Neuronal stem cell (in vitro differentiated cells): ENCODE measurements at regions not wholly inside any gene's neighbourhood (a gene's known extent, or its start where the extent isn't known, plus 50 kb on each side); places are given as distances from the start of the nearest gene placed in this dataset.
A peak's percentile ranks its signal among the peaks of the same experiment; 100 is the strongest.

Source experiments
- DNase-seq: peaks from one replicate; pipeline ENCODE4 v3.0.0-alpha.2; 2013; ENCODE audit warnings: low spot score
- H2AFZ ChIP-seq: one replicate; pipeline ENCODE4 v1.6.1; 2013; ENCODE audit warnings: mild to moderate bottlenecking, low read length, inconsistent platforms
- H2AK5ac ChIP-seq: 2 replicates; pipeline ENCODE4 v1.6.1; 2013; ENCODE audit warnings: low read depth, mild to moderate bottlenecking, inconsistent platforms, low read length, moderate library complexity, mixed read lengths
- H2BK120ac ChIP-seq: 2 replicates; pipeline ENCODE4 v1.6.1; 2013; ENCODE audit warnings: low read depth, mild to moderate bottlenecking, inconsistent platforms, low read length, moderate library complexity, mixed read lengths
- H2BK12ac ChIP-seq: one replicate; pipeline ENCODE4 v1.6.1; 2013; ENCODE audit warnings: low read length, inconsistent platforms
- H2BK15ac ChIP-seq: 2 replicates; pipeline ENCODE4 v1.6.1; 2013; ENCODE audit warnings: mild to moderate bottlenecking, low read length, inconsistent platforms, mixed read lengths
- H2BK5ac ChIP-seq: one replicate; pipeline ENCODE4 v1.6.1; 2013; ENCODE audit warnings: inconsistent platforms, mild to moderate bottlenecking, low read length, moderate library complexity
- H3K14ac ChIP-seq: one replicate; pipeline ENCODE4 v1.6.1; 2013; ENCODE audit warnings: low read length, inconsistent platforms
- H3K18ac ChIP-seq: 2 replicates; pipeline ENCODE4 v1.6.1; 2013; ENCODE audit warnings: low read length, inconsistent platforms
- H3K23ac ChIP-seq: 2 replicates; pipeline ENCODE4 v1.6.1; 2013; ENCODE audit warnings: low read depth, mild to moderate bottlenecking, mixed read lengths, low read length, inconsistent platforms; ENCODE audit not compliant: poor library complexity
- H3K27ac ChIP-seq: replicated peaks from 3 replicates; pipeline ENCODE4 v1.5.1; 2013; ENCODE audit warnings: low read length, inconsistent platforms
- H3K27me3 ChIP-seq, 3 experiments: 2 replicates each; pipeline ENCODE4 v1.6.1; 2013; ENCODE audit warnings: low read length in 3 of 3, mild to moderate bottlenecking in 2 of 3, inconsistent platforms in 1 of 3, low read depth in 1 of 3, mixed read lengths in 1 of 3, moderate library complexity in 1 of 3; ENCODE audit not compliant: control insufficient read depth in 3 of 3, insufficient read depth in 3 of 3
- H3K36me3 ChIP-seq, 2 donors: replicated peaks in 1 of 2; 2 replicates each; pipeline ENCODE4 v1.6.1; 2013; ENCODE audit warnings: low read length in 2 of 2; ENCODE audit not compliant: control insufficient read depth in 2 of 2, insufficient read depth in 2 of 2
- H3K4ac ChIP-seq: 2 replicates; pipeline ENCODE4 v1.6.1; 2013; ENCODE audit warnings: inconsistent platforms, mild to moderate bottlenecking, low read length, moderate library complexity
- H3K4me1 ChIP-seq, 2 donors: 1 replicate in 1 of 2; 2 replicates in 1 of 2; pipeline ENCODE4 v1.6.1; 2013; ENCODE audit warnings: low read length in 2 of 2, low read depth in 1 of 2; ENCODE audit not compliant: control insufficient read depth in 2 of 2, insufficient read depth in 1 of 2
- H3K4me2 ChIP-seq: one replicate; pipeline ENCODE4 v1.6.1; 2013; ENCODE audit warnings: mild to moderate bottlenecking, low read length, inconsistent platforms; ENCODE audit not compliant: insufficient read depth, poor library complexity, severe bottlenecking
- H3K4me3 ChIP-seq, 2 donors: 2 replicates each; pipeline ENCODE4 v1.5.1; 2013; ENCODE audit warnings: low read length in 2 of 2, mild to moderate bottlenecking in 2 of 2, inconsistent platforms in 1 of 2, moderate library complexity in 1 of 2
- H3K79me1 ChIP-seq: one replicate; pipeline ENCODE4 v1.6.1; 2013; ENCODE audit warnings: low read depth, mild to moderate bottlenecking, inconsistent platforms, low read length, moderate library complexity
- H3K9ac ChIP-seq: one replicate; pipeline ENCODE4 v1.6.1; 2013; ENCODE audit warnings: mild to moderate bottlenecking, low read depth, low read length, inconsistent platforms; ENCODE audit not compliant: poor library complexity
- H3K9me3 ChIP-seq, 2 donors: replicated peaks in 1 of 2; 2 replicates each; pipeline versions ENCODE3 to v1.6.1; 2013; ENCODE audit warnings: low read length in 2 of 2, mild to moderate bottlenecking in 2 of 2, inconsistent platforms in 1 of 2, low read depth in 1 of 2, mixed read lengths in 1 of 2, moderate library complexity in 1 of 2; ENCODE audit not compliant: control insufficient read depth in 2 of 2, insufficient read depth in 1 of 2
- H4K8ac ChIP-seq: one replicate; pipeline ENCODE4 v1.6.1; 2013; ENCODE audit warnings: low read depth, mild to moderate bottlenecking, inconsistent platforms, low read length, moderate library complexity
- H4K91ac ChIP-seq: one replicate; pipeline ENCODE4 v1.6.1; 2013; ENCODE audit warnings: low read length, low read depth, mild to moderate bottlenecking, inconsistent platforms; ENCODE audit not compliant: poor library complexity
- WGBS, 2 donors: extraction: QIAGEN DNeasy Blood & Tissue Kit; methylation state at CpG; one replicate each; pipeline ENCODE4 v1.1.7; 2013; ENCODE audit warnings: missing lambda C conversion rate in 2 of 2, mixed read lengths in 1 of 2; ENCODE audit not compliant: insufficient read length in 2 of 2, insufficient replicate concordance in 1 of 2; ENCODE audit errors: extremely low coverage in 2 of 2; 5-methylcytosine and 5-hydroxymethylcytosine counted together

- Histone ChIP-seq H3K14ac (no peak overlapping the region), H2BK15ac (no peak overlapping the region), H3K9ac (no peak overlapping the region), H2BK5ac (no peak overlapping the region), H3K4me3 (no peak overlapping the region), H4K91ac (no peak overlapping the region), H4K8ac (no peak overlapping the region), H3K23ac (no peak overlapping the region), H3K36me3 (no peaks in the 10 kb centered on the region), H2AK5ac (no peak overlapping the region), H3K79me1 (no peaks in the 10 kb centered on the region), H3K4me1 (peaks cover 3 to 6% of the 10 kb centered on the region in 2 donors), H2BK12ac (no peak overlapping the region), H3K9me3 (no peaks in the 10 kb centered on the region), H2BK120ac (no peak overlapping the region), H3K4ac (no peak overlapping the region), H3K27ac (no peak overlapping the region), H2AFZ (peak overlapping the region; percentile 59), H3K4me2 (no peak overlapping the region), H3K27me3 (no peaks in the 10 kb centered on the region), H3K18ac (no peak overlapping the region)
- WGBS, 2 donors, result no CpG with 5 or more reads among the region's 5 CpGs
- no peak for DNase-seq
These were observed 218.0 kb upstream of the ZFHX3 start for GRCh38 chr16:73265935-73266334.

DNA sequence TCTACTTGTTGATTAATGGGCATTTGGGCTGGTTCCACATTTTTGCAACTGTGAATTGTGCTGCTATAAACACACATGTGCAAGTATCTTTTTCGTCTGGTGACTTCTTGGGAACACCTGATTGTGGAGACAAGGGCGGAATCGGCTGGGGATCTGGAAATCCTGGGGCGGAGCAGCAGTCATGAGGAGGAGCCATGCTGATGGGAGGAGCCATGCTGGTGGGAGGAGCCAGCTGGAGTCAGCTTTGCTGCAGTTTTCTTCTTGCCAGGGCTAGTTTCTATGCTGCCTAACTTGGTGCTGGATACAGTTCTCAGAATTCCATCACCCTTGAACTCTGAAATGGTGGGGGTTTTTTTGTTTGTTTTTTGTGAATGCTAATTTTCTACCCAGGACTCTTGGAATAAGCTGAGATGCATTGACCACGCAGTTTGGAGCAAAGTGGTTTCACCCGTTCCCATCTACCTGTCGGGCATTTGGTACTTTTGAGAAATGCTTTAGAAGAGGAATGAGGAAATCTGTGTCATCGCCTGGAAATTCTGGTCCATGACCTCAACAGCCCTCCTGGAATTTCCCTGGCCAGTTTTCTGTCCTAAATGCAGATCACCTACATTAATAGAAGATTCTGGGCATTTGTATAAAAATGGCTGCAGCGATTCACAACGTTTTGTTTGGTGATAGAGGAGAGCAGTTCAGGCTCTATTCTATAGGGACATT lies 217.4 kb upstream of the ZFHX3 start:
- H2AK5ac ChIP-seq, result no peak overlapping the region
- H2AFZ ChIP-seq, result peak overlapping the region; percentile 59

DNA sequence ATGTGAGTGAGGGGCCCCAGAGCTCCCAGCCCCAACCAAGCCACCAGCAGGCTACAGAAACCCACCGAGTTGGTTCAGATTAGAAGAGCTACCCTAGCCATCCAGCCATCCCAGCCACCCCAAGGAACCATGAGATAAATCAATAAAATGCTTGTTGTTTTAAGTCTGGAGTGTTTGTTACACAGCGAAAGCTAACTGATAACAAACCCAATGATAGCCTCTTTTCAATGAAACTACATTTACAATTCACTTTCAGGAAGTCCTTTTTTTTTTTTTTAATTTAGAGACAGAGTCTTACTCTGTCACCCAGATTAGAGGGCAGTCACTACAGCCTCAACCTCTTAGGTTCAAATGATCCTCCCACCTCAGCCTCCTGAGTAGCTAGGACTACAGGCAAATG lies 215.0 kb upstream of the ZFHX3 start:
- Histone ChIP-seq H3K27ac (no peak overlapping the region), H2BK5ac (no peak overlapping the region), H2AFZ (no peak overlapping the region), H3K27me3 (no peaks in the 10 kb centered on the region), H2AK5ac (no peak overlapping the region), H3K14ac (no peak overlapping the region), H3K4ac (no peak overlapping the region), H3K9me3 (no peaks in the 10 kb centered on the region), H3K9ac (no peak overlapping the region), H4K8ac (no peak overlapping the region), H3K4me3 (no peak overlapping the region), H3K23ac (no peak overlapping the region), H3K4me1 (peaks cover 0 to 3% of the 10 kb centered on the region in 2 donors), H2BK120ac (no peak overlapping the region), H2BK12ac (no peak overlapping the region), H3K18ac (no peak overlapping the region), H3K79me1 (no peaks in the 10 kb centered on the region), H3K4me2 (no peak overlapping the region), H2BK15ac (no peak overlapping the region), H3K36me3 (no peaks in the 10 kb centered on the region), H4K91ac (no peak overlapping the region)
- WGBS, 2 donors, result no CpG with 5 or more reads among the region's 2 CpGs
- no peak for DNase-seq

More for the DNA sequence above, 217.4 kb upstream of the ZFHX3 start:
- no peak overlapping the region for H3K9ac ChIP-seq
- no CpG with 5 or more reads among the region's 10 CpGs for WGBS, 2 donors
- H3K4me3 ChIP-seq, result no peak overlapping the region
- H3K9me3 ChIP-seq, result no peaks in the 10 kb centered on the region
- H3K27me3 ChIP-seq, result no peaks in the 10 kb centered on the region
- no peak overlapping the region for H4K91ac ChIP-seq
- peaks cover 3 to 6% of the 10 kb centered on the region in 2 donors for H3K4me1 ChIP-seq
- no peak overlapping the region for H3K27ac ChIP-seq
- DNase-seq, result no peak
- H3K23ac ChIP-seq, result no peak overlapping the region
- H3K36me3 ChIP-seq, result no peaks in the 10 kb centered on the region
- no peak overlapping the region for H2BK120ac ChIP-seq
- no peak overlapping the region for H3K14ac ChIP-seq
- H3K18ac ChIP-seq, result no peak overlapping the region
- no peak overlapping the region for H3K4ac ChIP-seq
- H2BK12ac ChIP-seq, result no peak overlapping the region
- no peak overlapping the region for H2BK15ac ChIP-seq
- no peaks in the 10 kb centered on the region for H3K79me1 ChIP-seq
- no peak overlapping the region for H2BK5ac ChIP-seq
- no peak overlapping the region for H4K8ac ChIP-seq
- no peak overlapping the region for H3K4me2 ChIP-seq

GRCh38 chr16:73255031-73255430 lies 207.1 kb upstream of the ZFHX3 start:
- Histone ChIP-seq H2AK5ac (no peak overlapping the region), H2BK5ac (no peak overlapping the region), H3K9ac (no peak overlapping the region), H3K27ac (no peak overlapping the region), H3K27me3 (no peaks in the 10 kb centered on the region), H3K79me1 (no peaks in the 10 kb centered on the region), H4K8ac (no peak overlapping the region), H2BK12ac (no peak overlapping the region), H3K18ac (no peak overlapping the region), H3K4me2 (no peak overlapping the region), H3K4me3 (no peak overlapping the region), H3K9me3 (peaks cover 0 to 4% of the 10 kb centered on the region in 2 donors), H3K23ac (no peak overlapping the region), H2AFZ (no peak overlapping the region), H3K4ac (no peak overlapping the region), H3K36me3 (peaks cover 0 to 2% of the 10 kb centered on the region in 2 donors), H2BK120ac (no peak overlapping the region), H2BK15ac (no peak overlapping the region), H3K4me1 (peaks cover 2 to 14% of the 10 kb centered on the region in 2 donors), H4K91ac (no peak overlapping the region), H3K14ac (no peak overlapping the region)
- WGBS, 2 donors, result no CpG with 5 or more reads among the region's 3 CpGs
- DNase-seq, result no peak
